Endothelial cell of umbilical vein (primary cell): ENCODE measurements at regions not wholly inside any gene's neighbourhood (a gene's known extent, or its start where the extent isn't known, plus 50 kb on each side); places are given as distances from the start of the nearest gene placed in this dataset.

Experiments
- BruUV-seq: library from RNA; stranded (reverse); fragments of 400-500 nt; replicated peaks from 2 replicates; lab custom pipeline; 2021; lab: Mats Ljungman, UMichigan
- CTCF ChIA-PET: fragments of 300-600, 350-600 bp; sonication (Branson Sonifier 250); formaldehyde crosslinking; loops from one replicate; lab custom pipeline; 2021; ENCODE audit warnings: antibody characterized with exemption, inconsistent platforms; lab: Charles Lee
- POLR2A ChIA-PET: fragments of 300-600, 350-600 bp; sonication (Branson Sonifier 250); formaldehyde crosslinking; loops from one replicate; lab custom pipeline; 2021; ENCODE audit warnings: antibody characterized with exemption, inconsistent platforms; lab: Charles Lee
- DNase-seq: peaks from one replicate; pipeline ENCODE4 v3.0.0-alpha.2; 2011; ENCODE audit warnings: low read depth, low spot score
- FAIRE-seq: peaks from 2 replicates; lab custom pipeline; 2011; peaks lifted over from hg19 to GRCh38; lab: Jason Lieb, UNC
- H2AFZ ChIP-seq: 2 replicates; pipeline ENCODE4 v1.6.0; 2012; ENCODE audit warnings: low read depth, low read length, control low read depth, inconsistent platforms
- H3K27ac ChIP-seq: 2 replicates; pipeline ENCODE4 v1.5.1; 2011; ENCODE audit warnings: low read depth, mild to moderate bottlenecking, control low read depth, low read length, moderate library complexity; ENCODE audit not compliant: insufficient read depth
- H3K27me3 ChIP-seq, 2 experiments: 2 replicates each; pipeline versions ENCODE4 v1.6.0 to v1.6.1; 2011; ENCODE audit warnings: low read length in 2 of 2, mixed read lengths in 1 of 2; ENCODE audit not compliant: control insufficient read depth in 2 of 2, insufficient read depth in 2 of 2
- H3K36me3 ChIP-seq, 2 experiments: 2 replicates in 1 of 2; 3 replicates in 1 of 2; pipeline ENCODE4 v1.5.1; 2011; ENCODE audit warnings: low read length in 2 of 2, mild to moderate bottlenecking in 1 of 2, moderate library complexity in 1 of 2; ENCODE audit not compliant: control insufficient read depth in 2 of 2, insufficient read depth in 2 of 2; ENCODE audit errors: extremely low read depth in 1 of 2
- H3K4me1 ChIP-seq: 3 replicates; pipeline ENCODE4 v1.5.1; 2011; ENCODE audit warnings: mild to moderate bottlenecking, low read length; ENCODE audit not compliant: control insufficient read depth, insufficient read depth; ENCODE audit errors: extremely low read depth
- H3K4me2 ChIP-seq: 2 replicates; pipeline ENCODE4 v1.6.1; 2011; ENCODE audit warnings: low read length, control low read depth, mixed read lengths; ENCODE audit not compliant: insufficient read depth
- H3K4me3 ChIP-seq, 3 experiments: fragments of 200-600 bp in 1 of 3; sonication (generic), shearing (Covaris generic) in 1 of 3; replicated peaks in 1 of 3; 2 replicates each; pipeline ENCODE4 v1.5.1; 2011 to 2016; ENCODE audit warnings: control low read depth in 3 of 3, low read length in 3 of 3, mild to moderate bottlenecking in 2 of 3, inconsistent platforms in 1 of 3, low read depth in 1 of 3, moderate library complexity in 1 of 3; ENCODE audit not compliant: insufficient read depth in 1 of 3
- H3K79me2 ChIP-seq: 2 replicates; pipeline ENCODE4 v1.6.0; 2012; ENCODE audit warnings: low read length, inconsistent platforms; ENCODE audit not compliant: control insufficient read depth, insufficient read depth
- H3K9ac ChIP-seq: replicated peaks from 2 replicates; pipeline ENCODE3; 2011; ENCODE audit warnings: low read length, control low read depth; ENCODE audit not compliant: insufficient read depth; ENCODE audit errors: extremely low read depth
- H3K9me1 ChIP-seq: replicated peaks from 3 replicates; pipeline ENCODE4 v1.6.0; 2011; ENCODE audit warnings: mild to moderate bottlenecking, low read length; ENCODE audit not compliant: control insufficient read depth, insufficient read depth; ENCODE audit errors: extremely low read depth
- H3K9me3 ChIP-seq: replicated peaks from 2 replicates; pipeline ENCODE4 v1.5.1; 2012; ENCODE audit warnings: low read length, inconsistent platforms; ENCODE audit not compliant: control insufficient read depth, insufficient read depth
- H4K20me1 ChIP-seq: replicated peaks from 2 replicates; pipeline ENCODE3; 2011; ENCODE audit warnings: mild to moderate bottlenecking, low read length; ENCODE audit not compliant: control insufficient read depth, insufficient read depth; ENCODE audit errors: extremely low read depth
- EZH2 ChIP-seq: IDR thresholded peaks from 2 replicates; pipeline ENCODE4 v1.6.1; 2012; ENCODE audit warnings: borderline replicate concordance, low read depth, mild to moderate bottlenecking, moderate library complexity, low read length, inconsistent platforms; ENCODE audit not compliant: severe bottlenecking
- FOS ChIP-seq: IDR thresholded peaks from 2 replicates; pipeline ENCODE4 v1.6.1; 2011; ENCODE audit warnings: mild to moderate bottlenecking, low read length, moderate library complexity, borderline replicate concordance; ENCODE audit not compliant: insufficient read depth
- GATA2 ChIP-seq: IDR thresholded peaks from 2 replicates; pipeline ENCODE4 v1.7.0; 2011; ENCODE audit warnings: low read depth, mild to moderate bottlenecking, moderate library complexity, mixed read lengths, low read length; ENCODE audit not compliant: insufficient read length, insufficient read depth
- JUN ChIP-seq: IDR thresholded peaks from 2 replicates; pipeline ENCODE4 v1.6.1; 2011; ENCODE audit warnings: borderline replicate concordance, low read depth; ENCODE audit not compliant: insufficient read length, insufficient read depth
- MYC ChIP-seq: IDR thresholded peaks from one replicate; pipeline ENCODE4 v1.6.1; 2011; ENCODE audit warnings: mild to moderate bottlenecking, low read depth, low read length
- POLR2A ChIP-seq: IDR thresholded peaks from 2 replicates; pipeline ENCODE4 v1.6.1; 2012; ENCODE audit warnings: low read depth, mild to moderate bottlenecking, control low read depth, low read length
- POLR2AphosphoS5 ChIP-seq: IDR thresholded peaks from 2 replicates; pipeline ENCODE4 v1.6.1; 2012; ENCODE audit warnings: low read depth, mild to moderate bottlenecking, control low read depth, low read length, moderate library complexity; ENCODE audit not compliant: insufficient read depth
- dilution Hi-C: fragments of 300-500 bp; cut with MboI; formaldehyde crosslinking; loops from one replicate; pipeline ENCODE4 v1.15.0; 2019; ENCODE audit warnings: low sequenced_read_pairs; ENCODE audit not compliant: extremely low pct_ligation_motif_present
- intact Hi-C: fragments of 100-400 bp; cut with micrococcal nuclease; formaldehyde crosslinking; loops from one replicate; pipeline ENCODE4 v1.10.0; 2022
- TF ChIP-seq, protein P1 (sequence below): IDR thresholded peaks from 2 replicates; pipeline ENCODE4 v1.6.1; 2011; ENCODE audit not compliant: insufficient read depth, insufficient read length
- TF ChIP-seq, protein P2 (sequence below), 2 donors: IDR thresholded peaks; 1 replicate in 1 of 2; 2 replicates in 1 of 2; pipeline ENCODE4 v1.5.1; 2011; ENCODE audit warnings: low read length in 2 of 2, mild to moderate bottlenecking in 2 of 2, moderate library complexity in 2 of 2, control low read depth in 1 of 2, inconsistent platforms in 1 of 2, low read depth in 1 of 2; ENCODE audit not compliant: insufficient read depth in 1 of 2; ENCODE audit errors: extremely low read depth in 1 of 2

DNA sequence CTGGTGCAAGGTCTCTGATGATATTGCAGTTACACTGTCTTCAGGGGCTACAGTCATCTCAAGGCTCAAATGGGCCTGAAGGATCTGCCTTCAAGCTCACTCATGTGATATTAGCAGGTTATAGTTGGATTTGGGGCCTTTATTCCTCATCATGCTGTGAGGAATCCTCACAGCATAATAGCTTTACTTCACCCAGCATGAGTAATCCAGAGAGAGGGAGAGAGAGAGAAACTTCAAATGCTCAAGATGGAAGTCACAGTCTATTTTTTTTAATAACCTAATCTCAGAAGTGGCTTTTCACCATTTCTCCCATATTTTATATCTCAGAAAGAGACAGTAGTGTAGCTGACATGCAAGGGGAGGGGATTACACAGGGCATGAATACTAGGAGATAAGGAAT, 658.7 kb downstream of the EPHA4 start:
- Histone ChIP-seq H3K9ac (no peak overlapping the region), H3K4me1 (no peaks in the 10 kb centered on the region), H3K4me2 (no peak overlapping the region), H3K27me3 (no peaks in the 10 kb centered on the region), H3K4me3 (no peak overlapping the region), H4K20me1 (no peaks in the 10 kb centered on the region), H3K9me1 (no peaks in the 10 kb centered on the region), H3K36me3 (no peaks in the 10 kb centered on the region), H2AFZ (no peak overlapping the region), H3K27ac (no peak overlapping the region), H3K79me2 (no peaks in the 10 kb centered on the region), H3K9me3 (no peaks in the 10 kb centered on the region)
- DNase-seq (no peak), FAIRE-seq (no peak)
- ChIA-PET CTCF (no interaction called here), POLR2A (no interaction called here)
- dilution Hi-C loops: no loop called here
- TF ChIP-seq FOS (no peak), POLR2A (no peak), MYC (no peak), EZH2 (no peak), GATA2 (no peak), JUN (no peak), POLR2AphosphoS5 (no peak)
- TF ChIP-seq, protein P1, sequence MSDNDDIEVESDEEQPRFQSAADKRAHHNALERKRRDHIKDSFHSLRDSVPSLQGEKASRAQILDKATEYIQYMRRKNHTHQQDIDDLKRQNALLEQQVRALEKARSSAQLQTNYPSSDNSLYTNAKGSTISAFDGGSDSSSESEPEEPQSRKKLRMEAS: no peak
- TF ChIP-seq, protein P2, sequence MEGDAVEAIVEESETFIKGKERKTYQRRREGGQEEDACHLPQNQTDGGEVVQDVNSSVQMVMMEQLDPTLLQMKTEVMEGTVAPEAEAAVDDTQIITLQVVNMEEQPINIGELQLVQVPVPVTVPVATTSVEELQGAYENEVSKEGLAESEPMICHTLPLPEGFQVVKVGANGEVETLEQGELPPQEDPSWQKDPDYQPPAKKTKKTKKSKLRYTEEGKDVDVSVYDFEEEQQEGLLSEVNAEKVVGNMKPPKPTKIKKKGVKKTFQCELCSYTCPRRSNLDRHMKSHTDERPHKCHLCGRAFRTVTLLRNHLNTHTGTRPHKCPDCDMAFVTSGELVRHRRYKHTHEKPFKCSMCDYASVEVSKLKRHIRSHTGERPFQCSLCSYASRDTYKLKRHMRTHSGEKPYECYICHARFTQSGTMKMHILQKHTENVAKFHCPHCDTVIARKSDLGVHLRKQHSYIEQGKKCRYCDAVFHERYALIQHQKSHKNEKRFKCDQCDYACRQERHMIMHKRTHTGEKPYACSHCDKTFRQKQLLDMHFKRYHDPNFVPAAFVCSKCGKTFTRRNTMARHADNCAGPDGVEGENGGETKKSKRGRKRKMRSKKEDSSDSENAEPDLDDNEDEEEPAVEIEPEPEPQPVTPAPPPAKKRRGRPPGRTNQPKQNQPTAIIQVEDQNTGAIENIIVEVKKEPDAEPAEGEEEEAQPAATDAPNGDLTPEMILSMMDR (IDR thresholded peaks at IDR 0.05; ENCODE audit: extremely low read depth in 1 of 2, insufficient read depth in 1 of 2, low read depth in 1 of 2, low read length in 2 of 2): no peak
- intact Hi-C loops: no loop called here
- BruUV-seq: no TSS peak
